ENCODE measurements at regions not wholly inside any gene's neighbourhood (a gene's known extent, or its start where the extent isn't known, plus 50 kb on each side); places are given as distances from the start of the nearest gene placed in this dataset.

- H3K79me2 ChIP-seq (ENCODE audit: control insufficient read depth, insufficient read depth, low read length), result no peaks in the 10 kb centered on the region
- POLR2A ChIA-PET, result no interaction called here
- RAD21 ChIA-PET (ENCODE audit: unreplicated experiment), result no interaction called here
- no peaks in the 10 kb centered on the region; a peak in 2 of 4 replicates for H3K27me3 ChIP-seq (replicated peaks in 1 of 2; ENCODE audit: control insufficient read depth in 2 of 2, insufficient read depth in 2 of 2, low read length in 1 of 2)
- H3K4me1 ChIP-seq (ENCODE audit: control insufficient read depth, insufficient read depth, low read length), result no peaks in the 10 kb centered on the region
- intact Hi-C loops (cut with micrococcal nuclease; ENCODE audit: unreplicated experiment) (no loop called here), in situ Hi-C loops (cut with MboI) (no loop called here)
- no peak overlapping the region for H3K4me2 ChIP-seq (ENCODE audit: control insufficient read depth, insufficient read depth)
- no TSS peak for BruUV-seq (replicated peaks)
- SMC1A ChIA-PET (ENCODE audit: uncharacterized antibody, unreplicated experiment), result interaction anchor here (0.6 kb wide), 1 partner anchor 406 kb away, joined by 3 read pairs; no protein-coding TSS in a partner anchor
- TF ChIP-seq CHD2 (IDR thresholded peaks at IDR 0.05; ENCODE audit: borderline replicate concordance, low read depth, low read length) (no peak), SREBF2 (IDR thresholded peaks at IDR 0.05; ENCODE audit: low read length) (no peak), FOXM1 (IDR thresholded peaks at IDR 0.05; ENCODE audit: low read depth, low read length) (no peak), MYB (IDR thresholded peaks at IDR 0.05; ENCODE audit: borderline replicate concordance, low read depth, low read length) (no peak), BCL11A (IDR thresholded peaks at IDR 0.05; ENCODE audit: low read depth, low read length) (no peak), MTA3 (IDR thresholded peaks at IDR 0.05; ENCODE audit: borderline replicate concordance, low read length) (no peak), PAX5 (IDR thresholded peaks at IDR 0.05; ENCODE audit: borderline replicate concordance, low read depth, low read length) (no peak)
- TF ChIP-seq, protein P1, sequence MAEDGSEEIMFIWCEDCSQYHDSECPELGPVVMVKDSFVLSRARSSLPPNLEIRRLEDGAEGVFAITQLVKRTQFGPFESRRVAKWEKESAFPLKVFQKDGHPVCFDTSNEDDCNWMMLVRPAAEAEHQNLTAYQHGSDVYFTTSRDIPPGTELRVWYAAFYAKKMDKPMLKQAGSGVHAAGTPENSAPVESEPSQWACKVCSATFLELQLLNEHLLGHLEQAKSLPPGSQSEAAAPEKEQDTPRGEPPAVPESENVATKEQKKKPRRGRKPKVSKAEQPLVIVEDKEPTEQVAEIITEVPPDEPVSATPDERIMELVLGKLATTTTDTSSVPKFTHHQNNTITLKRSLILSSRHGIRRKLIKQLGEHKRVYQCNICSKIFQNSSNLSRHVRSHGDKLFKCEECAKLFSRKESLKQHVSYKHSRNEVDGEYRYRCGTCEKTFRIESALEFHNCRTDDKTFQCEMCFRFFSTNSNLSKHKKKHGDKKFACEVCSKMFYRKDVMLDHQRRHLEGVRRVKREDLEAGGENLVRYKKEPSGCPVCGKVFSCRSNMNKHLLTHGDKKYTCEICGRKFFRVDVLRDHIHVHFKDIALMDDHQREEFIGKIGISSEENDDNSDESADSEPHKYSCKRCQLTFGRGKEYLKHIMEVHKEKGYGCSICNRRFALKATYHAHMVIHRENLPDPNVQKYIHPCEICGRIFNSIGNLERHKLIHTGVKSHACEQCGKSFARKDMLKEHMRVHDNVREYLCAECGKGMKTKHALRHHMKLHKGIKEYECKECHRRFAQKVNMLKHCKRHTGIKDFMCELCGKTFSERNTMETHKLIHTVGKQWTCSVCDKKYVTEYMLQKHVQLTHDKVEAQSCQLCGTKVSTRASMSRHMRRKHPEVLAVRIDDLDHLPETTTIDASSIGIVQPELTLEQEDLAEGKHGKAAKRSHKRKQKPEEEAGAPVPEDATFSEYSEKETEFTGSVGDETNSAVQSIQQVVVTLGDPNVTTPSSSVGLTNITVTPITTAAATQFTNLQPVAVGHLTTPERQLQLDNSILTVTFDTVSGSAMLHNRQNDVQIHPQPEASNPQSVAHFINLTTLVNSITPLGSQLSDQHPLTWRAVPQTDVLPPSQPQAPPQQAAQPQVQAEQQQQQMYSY (CRISPR knock-in tag; IDR thresholded peaks at IDR 0.05), result no peak
- TF ChIP-seq, protein P2, sequence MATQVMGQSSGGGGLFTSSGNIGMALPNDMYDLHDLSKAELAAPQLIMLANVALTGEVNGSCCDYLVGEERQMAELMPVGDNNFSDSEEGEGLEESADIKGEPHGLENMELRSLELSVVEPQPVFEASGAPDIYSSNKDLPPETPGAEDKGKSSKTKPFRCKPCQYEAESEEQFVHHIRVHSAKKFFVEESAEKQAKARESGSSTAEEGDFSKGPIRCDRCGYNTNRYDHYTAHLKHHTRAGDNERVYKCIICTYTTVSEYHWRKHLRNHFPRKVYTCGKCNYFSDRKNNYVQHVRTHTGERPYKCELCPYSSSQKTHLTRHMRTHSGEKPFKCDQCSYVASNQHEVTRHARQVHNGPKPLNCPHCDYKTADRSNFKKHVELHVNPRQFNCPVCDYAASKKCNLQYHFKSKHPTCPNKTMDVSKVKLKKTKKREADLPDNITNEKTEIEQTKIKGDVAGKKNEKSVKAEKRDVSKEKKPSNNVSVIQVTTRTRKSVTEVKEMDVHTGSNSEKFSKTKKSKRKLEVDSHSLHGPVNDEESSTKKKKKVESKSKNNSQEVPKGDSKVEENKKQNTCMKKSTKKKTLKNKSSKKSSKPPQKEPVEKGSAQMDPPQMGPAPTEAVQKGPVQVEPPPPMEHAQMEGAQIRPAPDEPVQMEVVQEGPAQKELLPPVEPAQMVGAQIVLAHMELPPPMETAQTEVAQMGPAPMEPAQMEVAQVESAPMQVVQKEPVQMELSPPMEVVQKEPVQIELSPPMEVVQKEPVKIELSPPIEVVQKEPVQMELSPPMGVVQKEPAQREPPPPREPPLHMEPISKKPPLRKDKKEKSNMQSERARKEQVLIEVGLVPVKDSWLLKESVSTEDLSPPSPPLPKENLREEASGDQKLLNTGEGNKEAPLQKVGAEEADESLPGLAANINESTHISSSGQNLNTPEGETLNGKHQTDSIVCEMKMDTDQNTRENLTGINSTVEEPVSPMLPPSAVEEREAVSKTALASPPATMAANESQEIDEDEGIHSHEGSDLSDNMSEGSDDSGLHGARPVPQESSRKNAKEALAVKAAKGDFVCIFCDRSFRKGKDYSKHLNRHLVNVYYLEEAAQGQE (IDR thresholded peaks at IDR 0.05; ENCODE audit: low read depth, low read length), result no peak
- H3K27ac ChIP-seq (ENCODE audit: control insufficient read depth, insufficient read depth), result no peak overlapping the region
- 32% methylated on average over 4 of the region's 4 CpGs for WGBS (ENCODE audit: insufficient coverage, insufficient replicate concordance, low lambda C conversion rate, missing lambda C conversion rate)
- H2AFZ ChIP-seq (ENCODE audit: control insufficient read depth, low read depth, low read length), result no peak overlapping the region
- no peak overlapping the region for H3K4me3 ChIP-seq
- H3K9me3 ChIP-seq (replicated peaks; ENCODE audit: control insufficient read depth, insufficient read depth, low read length), result no peaks in the 10 kb centered on the region
- no peaks in the 10 kb centered on the region for H3K36me3 ChIP-seq (ENCODE audit: control insufficient read depth in 2 of 2, insufficient read depth in 2 of 2, low read length in 1 of 2)
- CTCF ChIA-PET, result no interaction called here
- no peak for DNase-seq (ENCODE audit: low read depth, low spot score)
- no peaks in the 10 kb centered on the region for H4K20me1 ChIP-seq (ENCODE audit: control insufficient read depth, insufficient read depth)
- no peak for ATAC-seq
- H3K9ac ChIP-seq (ENCODE audit: control insufficient read depth, insufficient read depth, low read length), result no peak overlapping the region
- no peak for FAIRE-seq
These were observed 125.3 kb upstream of the ERG start for GRCh38 chr21:38623552-38623951.
